Thymus (tissue), 11 donors: ENCODE measurements at regions not wholly inside any gene's neighbourhood (a gene's known extent, or its start where the extent isn't known, plus 50 kb on each side); places are given as distances from the start of the nearest gene placed in this dataset.

ENCODE experiments used
- DNase-seq, 9 donors: peaks; one replicate each; pipeline ENCODE4 v3.0.0-alpha.2; 2013; ENCODE audit warnings: low spot score in 9 of 9, low read depth in 6 of 9, missing footprints in 1 of 9
- H3K27ac ChIP-seq, 2 donors: one replicate each; pipeline ENCODE4 v1.5.1; 2013; ENCODE audit warnings: control low read depth in 1 of 2, low read depth in 1 of 2, low read length in 1 of 2, mild to moderate bottlenecking in 1 of 2, moderate library complexity in 1 of 2
- H3K27me3 ChIP-seq, 2 donors: one replicate each; pipeline ENCODE4 v1.5.1; 2013; ENCODE audit warnings: low read length in 1 of 2; ENCODE audit not compliant: control insufficient read depth in 2 of 2, insufficient read depth in 1 of 2
- H3K36me3 ChIP-seq, 2 donors: one replicate each; pipeline ENCODE4 v1.5.1; 2013; ENCODE audit warnings: low read length in 1 of 2, mild to moderate bottlenecking in 1 of 2, moderate library complexity in 1 of 2; ENCODE audit not compliant: control insufficient read depth in 2 of 2, insufficient read depth in 2 of 2
- H3K4me1 ChIP-seq, 2 donors: one replicate each; pipeline ENCODE4 v1.5.1; 2013; ENCODE audit warnings: low read length in 2 of 2; ENCODE audit not compliant: control insufficient read depth in 2 of 2, insufficient read depth in 2 of 2
- H3K4me3 ChIP-seq, 2 donors: one replicate each; pipeline ENCODE4 v1.5.1; 2013; ENCODE audit warnings: low read length in 2 of 2, control low read depth in 1 of 2, mild to moderate bottlenecking in 1 of 2
- H3K9me3 ChIP-seq, 2 donors: one replicate each; pipeline ENCODE4 v1.5.1; 2013; ENCODE audit warnings: low read length in 1 of 2, mild to moderate bottlenecking in 1 of 2; ENCODE audit not compliant: control insufficient read depth in 2 of 2, insufficient read depth in 1 of 2
- WGBS: extraction: QIAGEN DNeasy Blood & Tissue Kit; methylation state at CpG from one replicate; pipeline ENCODE4 v1.1.7; 2013; 5-methylcytosine and 5-hydroxymethylcytosine counted together
- donor health status: healthy.

DNA sequence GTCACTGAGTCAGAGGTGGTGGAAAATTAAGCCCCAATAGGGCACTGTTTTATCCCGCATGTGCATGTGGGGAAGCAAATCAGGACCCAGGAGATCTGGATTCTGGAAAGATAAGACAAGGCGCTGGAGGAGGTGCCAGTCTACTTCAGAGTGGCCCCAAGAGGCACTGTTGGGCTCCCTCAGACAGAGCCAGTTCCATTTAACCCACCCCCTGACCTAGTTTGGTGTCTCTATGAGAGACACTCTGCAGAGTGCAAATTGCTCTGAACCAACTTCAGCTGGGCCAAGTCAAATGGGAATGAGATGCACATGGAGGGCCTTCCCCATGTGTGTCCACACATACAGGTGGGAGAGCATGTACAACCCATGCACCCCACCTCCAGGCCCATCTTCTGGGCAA is 71.1 kb upstream of the MED9 start:
- WGBS: 85% methylated on average over 2 of the region's 2 CpGs

DNA sequence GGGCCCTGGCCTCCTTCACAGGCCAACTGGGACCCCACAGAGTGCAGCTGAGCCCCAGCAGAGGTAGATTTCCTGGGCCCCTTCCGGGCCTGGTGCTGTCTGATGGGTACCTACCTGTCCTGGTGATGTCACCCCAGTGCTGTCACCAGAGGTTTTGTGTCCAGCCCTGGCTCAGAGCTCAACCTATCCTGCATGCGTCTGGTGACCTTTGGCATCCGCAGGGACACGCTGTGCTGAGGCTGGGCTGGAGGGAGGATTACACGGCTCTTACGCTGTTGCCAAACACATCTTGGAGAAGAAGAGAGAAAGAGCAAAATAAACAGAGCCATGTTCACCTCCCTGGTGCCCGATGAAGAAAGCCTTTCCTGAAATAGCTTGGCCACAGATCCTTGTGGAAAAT is 70.6 kb upstream of the MED9 start:
- Histone ChIP-seq H3K27me3 (no peaks in the 10 kb centered on the region), H3K4me1 (peaks cover 48 to 90% of the 10 kb centered on the region in 2 donors), H3K4me3 (peak overlapping the region in 1 of 2 donors; percentile 19), H3K9me3 (peaks cover 0 to 4% of the 10 kb centered on the region in 2 donors), H3K27ac (peak overlapping the region; percentile 54 to 98), H3K36me3 (no peaks in the 10 kb centered on the region)
- peak in 1 of 9 donors; percentile 30 for DNase-seq
- WGBS: 95% methylated on average over 7 of the region's 7 CpGs

More for the DNA sequence above, 71.1 kb upstream of the MED9 start:
- Histone ChIP-seq H3K4me3 (peak overlapping the region in 1 of 2 donors; percentile 19), H3K27ac (peak overlapping the region; percentile 44 to 98), H3K4me1 (peaks cover 53 to 92% of the 10 kb centered on the region in 2 donors), H3K27me3 (no peaks in the 10 kb centered on the region), H3K36me3 (no peaks in the 10 kb centered on the region), H3K9me3 (peaks cover 0 to 6% of the 10 kb centered on the region in 2 donors)
- DNase-seq: peak in 4 of 9 donors; percentile 63 to 85 (median 70)

DNA sequence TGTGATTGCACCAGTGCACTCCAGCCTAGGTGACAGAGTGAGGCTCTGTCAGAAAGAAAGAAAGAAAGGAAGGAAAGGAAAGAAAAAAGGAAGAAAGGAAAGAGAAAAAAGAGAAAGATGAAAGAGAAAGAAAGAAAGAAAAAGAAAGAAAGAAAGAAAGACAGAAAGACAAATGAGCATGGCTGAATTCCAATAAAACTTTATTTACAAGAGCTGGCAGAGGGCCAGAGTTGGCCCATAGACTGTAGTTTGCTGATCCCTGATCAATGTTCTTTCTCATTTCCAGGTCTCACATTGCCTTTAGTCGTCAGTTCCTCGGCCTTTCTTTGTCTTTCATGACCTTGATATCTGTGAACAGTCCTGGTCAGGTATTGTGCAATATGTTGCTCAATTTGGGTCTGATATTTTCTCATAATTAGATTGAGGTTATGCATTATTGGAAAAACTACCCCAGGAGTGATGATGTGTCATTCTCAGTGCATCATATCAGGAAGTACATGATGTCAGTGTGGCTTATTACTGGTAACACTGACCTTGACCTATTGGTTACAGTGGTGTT is 68.5 kb upstream of the MED9 start:
- Histone ChIP-seq H3K36me3 (no peaks in the 10 kb centered on the region), H3K9me3 (no peaks in the 10 kb centered on the region), H3K4me1 (peaks cover 38 to 76% of the 10 kb centered on the region in 2 donors), H3K4me3 (no peak overlapping the region), H3K27ac (peak overlapping the region in 1 of 2 donors; percentile 23), H3K27me3 (no peaks in the 10 kb centered on the region)
- 95% methylated on average over 2 of the region's 2 CpGs for WGBS
- no peak for DNase-seq

DNA sequence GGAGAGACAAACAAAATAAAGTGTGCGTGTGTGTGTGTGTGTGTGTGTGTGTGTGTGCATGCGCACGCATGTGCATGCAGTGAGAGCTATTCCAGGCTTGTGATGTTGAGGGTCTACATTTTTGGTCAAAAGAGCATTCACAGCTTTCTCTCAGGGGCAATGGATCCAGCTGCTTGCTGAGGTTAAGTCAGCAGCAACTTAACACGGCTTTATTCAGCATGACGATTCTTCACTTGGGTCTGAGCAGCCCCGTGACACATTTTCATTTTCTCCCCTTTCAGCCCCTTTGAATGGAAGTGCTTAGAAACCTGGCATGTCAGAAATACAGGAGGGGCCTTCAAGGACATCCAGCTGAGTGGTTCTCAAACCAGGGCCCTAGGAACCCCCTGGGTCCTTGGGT is 66.4 kb upstream of the MED9 start:
- H3K27ac ChIP-seq: peak overlapping the region in 1 of 2 donors; percentile 52
- no peaks in the 10 kb centered on the region for H3K36me3 ChIP-seq
- no peak for DNase-seq
- H3K9me3 ChIP-seq: no peaks in the 10 kb centered on the region
- no peak overlapping the region for H3K4me3 ChIP-seq
- peaks cover 20 to 69% of the 10 kb centered on the region in 2 donors for H3K4me1 ChIP-seq
- 82% methylated on average over 6 of the region's 6 CpGs for WGBS
- no peaks in the 10 kb centered on the region for H3K27me3 ChIP-seq

DNA sequence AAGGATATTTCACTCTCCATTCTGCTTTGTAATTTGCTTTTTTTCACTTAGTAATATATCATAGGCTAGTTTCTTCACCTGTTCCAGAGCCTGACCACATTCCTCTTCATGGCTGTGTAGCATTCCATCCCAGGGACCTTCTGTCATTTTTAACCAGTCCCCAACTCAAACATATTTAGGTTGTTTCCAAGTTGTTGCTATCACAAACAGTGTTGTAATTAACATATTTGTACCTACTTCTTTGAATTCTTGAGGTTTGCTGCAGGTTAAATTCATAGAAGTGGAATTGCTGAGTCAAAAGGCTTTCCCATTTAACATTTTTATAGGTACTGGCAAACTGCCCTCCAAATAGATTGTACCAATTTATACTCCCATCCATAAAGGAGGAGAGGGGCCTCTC is 65.1 kb upstream of the MED9 start:
- no peak overlapping the region for H3K4me3 ChIP-seq
- no peak for DNase-seq
- no peaks in the 10 kb centered on the region for H3K9me3 ChIP-seq
- no peak overlapping the region for H3K27ac ChIP-seq
- H3K36me3 ChIP-seq: no peaks in the 10 kb centered on the region
- no peaks in the 10 kb centered on the region for H3K27me3 ChIP-seq
- H3K4me1 ChIP-seq: peaks cover 13 to 69% of the 10 kb centered on the region in 2 donors

DNA sequence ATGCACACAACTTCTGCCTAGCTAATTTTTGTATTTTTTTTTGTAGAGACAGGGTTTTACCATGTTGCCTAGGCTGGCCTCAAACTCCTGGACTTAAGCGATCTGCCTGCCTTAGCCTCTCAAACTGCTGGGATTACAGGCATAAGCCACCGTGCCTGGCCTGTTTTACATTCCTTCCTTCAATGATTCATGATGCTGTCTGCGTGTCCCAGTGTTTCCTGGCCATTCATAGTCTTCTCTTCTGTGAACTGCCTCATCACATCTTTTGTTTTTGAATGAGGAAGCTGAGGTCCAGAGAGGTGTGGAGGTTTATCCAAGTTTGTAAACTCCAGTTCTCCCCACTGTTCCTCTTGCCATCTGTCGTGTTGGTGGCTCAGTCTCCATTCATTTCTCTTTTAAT is 64.5 kb upstream of the MED9 start:
- DNase-seq: no peak
- no peaks in the 10 kb centered on the region for H3K9me3 ChIP-seq
- 70% methylated on average over 4 of the region's 4 CpGs for WGBS
- no peak overlapping the region for H3K27ac ChIP-seq
- H3K4me3 ChIP-seq: no peak overlapping the region
- peaks cover 13 to 69% of the 10 kb centered on the region in 2 donors for H3K4me1 ChIP-seq
- no peaks in the 10 kb centered on the region for H3K36me3 ChIP-seq
- no peaks in the 10 kb centered on the region for H3K27me3 ChIP-seq

DNA sequence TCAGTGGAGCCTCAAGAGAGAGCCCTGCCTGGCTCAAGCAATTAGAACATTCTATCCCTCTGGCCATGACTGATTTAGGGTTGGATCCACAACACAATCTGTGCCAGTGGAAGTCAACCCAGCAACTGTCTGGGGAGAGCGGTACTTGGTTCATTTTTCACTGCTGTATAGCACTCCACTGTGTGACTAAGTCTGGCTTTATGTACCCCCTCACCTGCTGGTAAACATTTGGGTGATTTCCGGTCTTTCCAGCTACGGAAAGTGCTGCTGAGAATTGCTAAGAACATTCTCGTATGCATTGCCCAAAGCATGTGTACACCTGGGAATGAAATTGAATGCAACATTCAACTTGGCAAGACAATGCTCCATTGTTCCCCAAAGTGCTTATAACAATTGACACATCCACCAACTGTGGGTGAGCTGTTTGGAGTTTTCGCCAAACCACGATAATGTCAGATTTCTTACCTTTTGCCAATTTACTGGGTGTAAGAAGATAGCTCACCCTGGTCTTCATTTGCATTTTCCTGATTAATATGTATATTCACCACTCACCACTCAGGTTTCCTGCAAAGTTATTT is 63.5 kb upstream of the MED9 start:
- Histone ChIP-seq H3K27ac (no peak overlapping the region), H3K4me3 (no peak overlapping the region)

DNA sequence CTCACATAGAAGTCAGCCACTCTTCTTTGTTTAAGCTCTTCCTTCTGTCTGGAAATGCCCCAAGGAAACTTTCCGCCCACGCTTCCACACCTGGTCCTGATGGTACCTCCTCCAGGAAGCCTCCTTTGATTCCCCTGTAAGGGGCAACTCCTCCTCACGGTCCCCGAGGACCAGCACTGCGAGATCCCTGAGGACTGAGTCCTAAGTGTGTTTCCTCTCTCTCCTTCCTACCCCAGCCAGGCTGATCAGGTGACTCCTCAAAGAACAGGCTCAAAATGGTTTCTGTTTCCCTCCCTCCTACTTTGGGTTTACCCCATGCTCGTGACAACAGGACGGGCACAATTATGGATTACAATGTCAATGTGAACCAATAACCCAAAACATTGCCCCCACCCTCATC is 63.0 kb upstream of the MED9 start:
- Histone ChIP-seq H3K4me1 (peaks cover 11 to 73% of the 10 kb centered on the region in 2 donors), H3K27me3 (no peaks in the 10 kb centered on the region), H3K4me3 (no peak overlapping the region), H3K36me3 (no peaks in the 10 kb centered on the region), H3K9me3 (no peaks in the 10 kb centered on the region), H3K27ac (peak overlapping the region in 1 of 2 donors; percentile 58)
- DNase-seq: no peak
- WGBS: 92% methylated on average over 7 of the region's 7 CpGs

More for the DNA sequence above, 63.5 kb upstream of the MED9 start:
- 95% methylated on average over 6 of the region's 6 CpGs for WGBS
- no peaks in the 10 kb centered on the region for H3K9me3 ChIP-seq
- H3K27me3 ChIP-seq: no peaks in the 10 kb centered on the region
- no peak for DNase-seq
- no peaks in the 10 kb centered on the region for H3K36me3 ChIP-seq
- H3K4me1 ChIP-seq: peaks cover 11 to 69% of the 10 kb centered on the region in 2 donors

DNA sequence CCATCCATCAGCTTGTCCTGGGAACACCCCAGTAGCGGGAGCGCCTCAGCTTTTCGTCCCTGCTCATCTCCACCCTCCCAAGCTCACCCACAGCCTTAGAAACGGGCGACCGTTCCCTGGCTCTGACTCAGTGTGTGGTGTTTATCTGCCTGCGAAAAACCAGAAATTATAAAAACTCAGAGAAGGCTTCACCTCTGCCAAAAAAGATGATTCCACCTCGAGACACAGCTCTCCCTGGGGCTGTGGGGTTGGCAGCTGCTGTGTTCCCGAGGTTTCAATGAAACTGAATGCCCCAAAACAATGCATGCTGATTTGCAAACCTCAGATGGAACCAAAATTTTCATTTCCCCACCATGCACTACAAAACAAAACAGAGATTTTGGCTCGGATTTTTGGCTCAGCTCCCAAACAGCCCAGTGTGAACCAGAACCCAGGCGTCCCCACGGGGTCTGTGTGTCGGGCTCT is 62.4 kb upstream of the MED9 start:
- Histone ChIP-seq H3K27ac (peak overlapping the region in 1 of 2 donors; percentile 58), H3K9me3 (no peaks in the 10 kb centered on the region), H3K4me3 (no peak overlapping the region), H3K4me1 (peaks cover 11 to 74% of the 10 kb centered on the region in 2 donors), H3K27me3 (no peaks in the 10 kb centered on the region), H3K36me3 (no peaks in the 10 kb centered on the region)
- WGBS: 91% methylated on average over 13 of the region's 13 CpGs
- no peak for DNase-seq
